ENCODE measurements at regions not wholly inside any gene's neighbourhood (a gene's known extent, or its start where the extent isn't known, plus 50 kb on each side); places are given as distances from the start of the nearest gene placed in this dataset.

GRCh38 chr4:72969976-72970375 lies 99.5 kb downstream of the COX18 start:
- Histone ChIP-seq H3K4me3 (ENCODE audit: low read length) (no peak overlapping the region), H3K36me3 (ENCODE audit: insufficient read depth, low read length) (no peaks in the 10 kb centered on the region), H2AFZ (ENCODE audit: low read depth, low read length) (no peak overlapping the region), H3K9me3 (ENCODE audit: low read length) (no peaks in the 10 kb centered on the region), H3K27me3 (ENCODE audit: insufficient read depth, low read length) (no peaks in the 10 kb centered on the region), H3K4me1 (ENCODE audit: insufficient read depth, low read length) (peaks cover 9% of the 10 kb centered on the region)

DNA sequence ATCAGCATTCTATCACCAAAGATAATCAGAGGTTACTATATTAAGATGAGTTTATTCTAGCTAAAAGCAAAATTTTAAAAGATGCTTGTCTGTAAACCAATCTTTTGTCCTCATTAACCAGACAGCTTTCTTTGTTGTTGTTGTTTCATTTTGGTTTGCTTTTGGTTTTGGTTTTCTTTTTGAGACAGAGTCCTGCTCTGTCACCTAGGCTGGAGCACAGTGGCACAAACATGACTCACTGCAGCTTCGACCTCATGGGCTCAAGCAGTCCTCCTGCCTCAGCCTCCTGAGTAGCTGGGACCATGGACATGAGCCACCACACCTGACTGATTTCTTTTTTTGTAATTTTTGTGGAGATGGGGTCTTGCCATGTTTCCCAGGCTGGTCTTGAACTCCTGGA lies 102.9 kb downstream of the COX18 start:
- Histone ChIP-seq H2AFZ (ENCODE audit: low read depth, low read length) (no peak overlapping the region), H3K9me3 (ENCODE audit: low read length) (no peaks in the 10 kb centered on the region), H3K4me3 (ENCODE audit: low read length) (no peak overlapping the region), H3K27me3 (ENCODE audit: insufficient read depth, low read length) (no peaks in the 10 kb centered on the region), H3K4me1 (ENCODE audit: insufficient read depth, low read length) (peaks cover 4% of the 10 kb centered on the region), H3K36me3 (ENCODE audit: insufficient read depth, low read length) (no peaks in the 10 kb centered on the region)

GRCh38 chr4:72959411-72959810 lies 110.1 kb downstream of the COX18 start:
- Histone ChIP-seq H2AFZ (ENCODE audit: low read depth, low read length) (no peak overlapping the region), H3K4me3 (ENCODE audit: low read length) (no peak overlapping the region), H3K4me1 (ENCODE audit: insufficient read depth, low read length) (no peaks in the 10 kb centered on the region), H3K9me3 (ENCODE audit: low read length) (no peaks in the 10 kb centered on the region), H3K27me3 (ENCODE audit: insufficient read depth, low read length) (no peaks in the 10 kb centered on the region), H3K36me3 (ENCODE audit: insufficient read depth, low read length) (no peaks in the 10 kb centered on the region)

GRCh38 chr4:72954811-72955210 lies 114.7 kb downstream of the COX18 start:
- Histone ChIP-seq H2AFZ (ENCODE audit: low read depth, low read length) (no peak overlapping the region), H3K4me1 (ENCODE audit: insufficient read depth, low read length) (no peaks in the 10 kb centered on the region)

GRCh38 chr4:72953571-72953970 lies 115.9 kb downstream of the COX18 start:
- H3K4me1 ChIP-seq (ENCODE audit: insufficient read depth, low read length), result no peaks in the 10 kb centered on the region
- H3K9me3 ChIP-seq (ENCODE audit: low read length), result no peaks in the 10 kb centered on the region
- H3K36me3 ChIP-seq (ENCODE audit: insufficient read depth, low read length), result no peaks in the 10 kb centered on the region
- H3K4me3 ChIP-seq (ENCODE audit: low read length), result no peak overlapping the region
- no peaks in the 10 kb centered on the region for H3K27me3 ChIP-seq (ENCODE audit: insufficient read depth, low read length)
- no peak overlapping the region for H2AFZ ChIP-seq (ENCODE audit: low read depth, low read length)

More at GRCh38 chr4:72954811-72955210, 114.7 kb downstream of the COX18 start:
- Histone ChIP-seq H3K36me3 (ENCODE audit: insufficient read depth, low read length) (no peaks in the 10 kb centered on the region), H3K4me3 (ENCODE audit: low read length) (no peak overlapping the region), H3K9me3 (ENCODE audit: low read length) (no peaks in the 10 kb centered on the region), H3K27me3 (ENCODE audit: insufficient read depth, low read length) (no peaks in the 10 kb centered on the region)

- H3K27me3 ChIP-seq (ENCODE audit: insufficient read depth, low read length), result no peaks in the 10 kb centered on the region
- H3K4me1 ChIP-seq (ENCODE audit: insufficient read depth, low read length), result no peaks in the 10 kb centered on the region
- H3K9me3 ChIP-seq (ENCODE audit: low read length), result no peaks in the 10 kb centered on the region
- H3K4me3 ChIP-seq (ENCODE audit: low read length), result no peak overlapping the region
- no peak overlapping the region for H2AFZ ChIP-seq (ENCODE audit: low read depth, low read length)
- H3K36me3 ChIP-seq (ENCODE audit: insufficient read depth, low read length), result no peaks in the 10 kb centered on the region
These were observed 117.9 kb downstream of the COX18 start for GRCh38 chr4:72951628-72952027.

- H3K4me1 ChIP-seq (ENCODE audit: insufficient read depth, low read length), result no peaks in the 10 kb centered on the region
- no peak overlapping the region for H2AFZ ChIP-seq (ENCODE audit: low read depth, low read length)
- H3K27me3 ChIP-seq (ENCODE audit: insufficient read depth, low read length), result no peaks in the 10 kb centered on the region
- no peak overlapping the region for H3K4me3 ChIP-seq (ENCODE audit: low read length)
- no peaks in the 10 kb centered on the region for H3K36me3 ChIP-seq (ENCODE audit: insufficient read depth, low read length)
- H3K9me3 ChIP-seq (ENCODE audit: low read length), result no peaks in the 10 kb centered on the region
These were observed 118.4 kb downstream of the COX18 start for GRCh38 chr4:72951147-72951546.

GRCh38 chr4:72948080-72948479 lies 121.4 kb downstream of the COX18 start:
- no peak overlapping the region for H2AFZ ChIP-seq (ENCODE audit: low read depth, low read length)

DNA sequence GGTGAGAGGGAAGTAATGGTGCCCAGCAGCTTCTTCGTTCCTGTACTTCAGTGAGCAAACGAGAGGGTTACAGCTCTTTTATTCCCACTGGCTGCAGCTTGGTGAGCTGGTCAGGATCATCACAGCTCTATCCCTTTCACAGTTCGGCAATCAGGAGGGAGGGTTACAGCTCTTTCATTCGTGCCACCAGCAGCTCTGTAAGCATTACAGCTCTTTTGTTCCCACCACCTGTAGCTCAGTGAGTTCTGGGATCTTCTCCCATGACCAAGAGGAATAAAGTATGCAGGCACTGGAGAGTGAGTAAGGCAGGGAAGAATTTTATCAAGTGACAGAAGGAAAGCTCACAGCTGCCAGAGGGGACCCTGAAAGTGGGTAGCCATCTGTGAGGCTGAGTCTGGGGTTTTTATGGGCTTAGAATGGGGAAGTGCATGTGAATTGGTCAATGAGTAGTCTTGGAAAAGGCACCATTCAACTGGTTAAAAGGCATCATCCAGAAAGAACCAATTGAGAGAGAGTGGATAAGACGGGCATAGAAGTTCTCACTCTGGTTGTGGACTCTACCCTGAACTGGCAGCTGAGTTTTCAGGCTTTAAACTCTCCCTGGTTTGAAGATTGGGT lies 123.7 kb downstream of the COX18 start:
- Histone ChIP-seq H3K36me3 (ENCODE audit: insufficient read depth, low read length) (no peaks in the 10 kb centered on the region), H2AFZ (ENCODE audit: low read depth, low read length) (no peak overlapping the region), H3K27me3 (ENCODE audit: insufficient read depth, low read length) (no peaks in the 10 kb centered on the region), H3K4me1 (ENCODE audit: insufficient read depth, low read length) (no peaks in the 10 kb centered on the region), H3K4me3 (ENCODE audit: low read length) (no peak overlapping the region), H3K9me3 (ENCODE audit: low read length) (no peaks in the 10 kb centered on the region)

More at GRCh38 chr4:72948080-72948479, 121.4 kb downstream of the COX18 start:
- H3K27me3 ChIP-seq (ENCODE audit: insufficient read depth, low read length), result no peaks in the 10 kb centered on the region
- H3K4me3 ChIP-seq (ENCODE audit: low read length), result no peak overlapping the region
- no peaks in the 10 kb centered on the region for H3K4me1 ChIP-seq (ENCODE audit: insufficient read depth, low read length)
- H3K36me3 ChIP-seq (ENCODE audit: insufficient read depth, low read length), result no peaks in the 10 kb centered on the region
- no peaks in the 10 kb centered on the region for H3K9me3 ChIP-seq (ENCODE audit: low read length)

DNA sequence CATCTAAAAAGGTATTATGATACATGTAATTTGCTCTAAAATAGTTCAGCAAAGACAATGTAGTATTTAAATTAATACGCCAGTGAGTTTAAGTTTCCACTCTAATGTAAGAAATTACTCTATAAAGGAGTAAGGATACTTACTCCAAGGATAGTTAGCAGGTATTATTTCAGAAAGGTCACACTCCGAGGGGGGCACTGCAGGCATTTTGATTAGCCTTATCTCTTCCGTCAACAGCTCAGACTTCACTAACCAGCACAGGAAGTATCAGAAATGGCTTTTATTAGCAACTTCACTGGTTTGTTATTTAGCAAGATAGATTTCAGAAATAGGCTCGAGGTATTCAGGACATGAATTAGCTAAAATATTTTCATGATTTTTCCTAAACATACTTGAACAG lies 127.0 kb downstream of the COX18 start:
- H3K4me3 ChIP-seq (ENCODE audit: low read length), result no peak overlapping the region
- H3K36me3 ChIP-seq (ENCODE audit: insufficient read depth, low read length), result no peaks in the 10 kb centered on the region
- no peaks in the 10 kb centered on the region for H3K27me3 ChIP-seq (ENCODE audit: insufficient read depth, low read length)
- H3K9me3 ChIP-seq (ENCODE audit: low read length), result no peaks in the 10 kb centered on the region
- H2AFZ ChIP-seq (ENCODE audit: low read depth, low read length), result no peak overlapping the region
- no peaks in the 10 kb centered on the region for H3K4me1 ChIP-seq (ENCODE audit: insufficient read depth, low read length)

DNA sequence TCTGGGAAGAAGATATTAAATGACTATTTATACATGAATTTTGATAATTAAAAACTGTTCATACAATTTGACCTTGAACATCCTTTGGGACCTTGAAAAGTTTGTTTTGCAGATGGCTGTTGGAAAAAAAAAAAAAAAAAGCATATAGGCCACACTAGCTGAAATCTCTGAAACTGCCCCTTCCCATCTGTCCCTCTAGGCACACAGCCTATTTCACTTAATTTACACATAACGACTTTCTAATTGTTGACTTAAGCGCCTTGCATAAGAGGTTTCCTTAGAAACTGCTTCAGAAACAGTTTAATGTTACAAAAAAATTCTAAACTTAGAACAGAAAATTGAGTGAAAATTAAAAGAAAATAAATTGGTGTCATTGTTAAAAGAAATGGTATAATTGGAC lies 131.0 kb downstream of the COX18 start:
- Histone ChIP-seq H3K9me3 (ENCODE audit: low read length) (no peaks in the 10 kb centered on the region), H3K36me3 (ENCODE audit: insufficient read depth, low read length) (no peaks in the 10 kb centered on the region), H3K27me3 (ENCODE audit: insufficient read depth, low read length) (no peaks in the 10 kb centered on the region), H3K4me1 (ENCODE audit: insufficient read depth, low read length) (no peaks in the 10 kb centered on the region), H3K4me3 (ENCODE audit: low read length) (no peak overlapping the region), H2AFZ (ENCODE audit: low read depth, low read length) (no peak overlapping the region)

GRCh38 chr4:72935462-72935861 lies 134.1 kb downstream of the COX18 start:
- no peaks in the 10 kb centered on the region for H3K4me1 ChIP-seq (ENCODE audit: insufficient read depth, low read length)
- H3K9me3 ChIP-seq (ENCODE audit: low read length), result no peaks in the 10 kb centered on the region
- H3K36me3 ChIP-seq (ENCODE audit: insufficient read depth, low read length), result no peaks in the 10 kb centered on the region
- no peak overlapping the region for H3K4me3 ChIP-seq (ENCODE audit: low read length)
- no peaks in the 10 kb centered on the region for H3K27me3 ChIP-seq (ENCODE audit: insufficient read depth, low read length)
- H2AFZ ChIP-seq (ENCODE audit: low read depth, low read length), result no peak overlapping the region

GRCh38 chr4:72933029-72933428 lies 136.5 kb downstream of the COX18 start:
- Histone ChIP-seq H3K36me3 (ENCODE audit: insufficient read depth, low read length) (no peaks in the 10 kb centered on the region), H3K27me3 (ENCODE audit: insufficient read depth, low read length) (no peaks in the 10 kb centered on the region), H2AFZ (ENCODE audit: low read depth, low read length) (no peak overlapping the region), H3K4me3 (ENCODE audit: low read length) (no peak overlapping the region), H3K9me3 (ENCODE audit: low read length) (no peaks in the 10 kb centered on the region), H3K4me1 (ENCODE audit: insufficient read depth, low read length) (no peaks in the 10 kb centered on the region)

GRCh38 chr4:72931346-72931745 lies 138.2 kb downstream of the COX18 start:
- no peaks in the 10 kb centered on the region for H3K4me1 ChIP-seq (ENCODE audit: insufficient read depth, low read length)
- H2AFZ ChIP-seq (ENCODE audit: low read depth, low read length), result no peak overlapping the region
- H3K36me3 ChIP-seq (ENCODE audit: insufficient read depth, low read length), result no peaks in the 10 kb centered on the region
- H3K27me3 ChIP-seq (ENCODE audit: insufficient read depth, low read length), result no peaks in the 10 kb centered on the region
- no peaks in the 10 kb centered on the region for H3K9me3 ChIP-seq (ENCODE audit: low read length)
- H3K4me3 ChIP-seq (ENCODE audit: low read length), result no peak overlapping the region
